H1 (cell line): ENCODE measurements at regions not wholly inside any gene's neighbourhood (a gene's known extent, or its start where the extent isn't known, plus 50 kb on each side); places are given as distances from the start of the nearest gene placed in this dataset.

Source experiments
- CTCF ChIA-PET: fragments of 300-600 bp; sonication (Branson Sonifier 250); formaldehyde crosslinking; loops from one replicate; lab custom pipeline; 2021; ENCODE audit not compliant: partially characterized antibody; lab: Charles Lee
- POLR2A ChIA-PET: fragments of 300-600 bp; sonication (Branson Sonifier 250); formaldehyde crosslinking; loops from one replicate; lab custom pipeline; 2021; ENCODE audit warnings: inconsistent platforms; ENCODE audit not compliant: partially characterized antibody; lab: Charles Lee
- DNase-seq, 2 experiments: peaks; one replicate each; pipeline versions ENCODE4 v3.0.0 to v3.0.0-alpha.2; 2010 to 2022; ENCODE audit warnings: low spot score in 2 of 2, low read depth in 1 of 2, mixed read lengths in 1 of 2
- FAIRE-seq: peaks from 2 replicates; lab custom pipeline; 2011; peaks lifted over from hg19 to GRCh38; lab: Jason Lieb, UNC
- H2AFZ ChIP-seq: 2 replicates; pipeline ENCODE4 v1.8.1; 2012; ENCODE audit warnings: low read length, inconsistent platforms
- H2AK5ac ChIP-seq: 2 replicates; pipeline ENCODE4 v1.6.1; 2013; ENCODE audit warnings: low read depth, low read length
- H2BK120ac ChIP-seq: replicated peaks from 2 replicates; pipeline ENCODE3; 2013; ENCODE audit warnings: low read depth, low read length, inconsistent platforms
- H2BK12ac ChIP-seq: 2 replicates; pipeline ENCODE4 v1.6.1; 2013; ENCODE audit warnings: low read depth, low read length
- H2BK15ac ChIP-seq: 2 replicates; pipeline ENCODE4 v1.6.1; 2013; ENCODE audit warnings: low read length
- H2BK20ac ChIP-seq: 2 replicates; pipeline ENCODE4 v1.6.1; 2013; ENCODE audit warnings: low read length
- H2BK5ac ChIP-seq: 2 replicates; pipeline ENCODE4 v1.6.1; 2013; ENCODE audit warnings: low read depth, low read length
- H3K14ac ChIP-seq: 2 replicates; pipeline ENCODE4 v1.6.1; 2013; ENCODE audit warnings: inconsistent platforms; ENCODE audit not compliant: insufficient read length
- H3K18ac ChIP-seq: 2 replicates; pipeline ENCODE4 v1.6.1; 2013; ENCODE audit warnings: low read length; ENCODE audit errors: extremely low read depth
- H3K23ac ChIP-seq: 2 replicates; pipeline ENCODE4 v1.6.1; 2013; ENCODE audit warnings: inconsistent platforms; ENCODE audit not compliant: insufficient read length
- H3K23me2 ChIP-seq: 2 replicates; pipeline ENCODE4 v1.6.1; 2013; ENCODE audit warnings: low read depth, low read length
- H3K27ac ChIP-seq: 2 replicates; pipeline ENCODE4 v1.6.1; 2011; ENCODE audit warnings: low read depth, low read length, inconsistent platforms
- H3K27me3 ChIP-seq, 4 experiments: replicated peaks in 1 of 4; 1 replicate in 1 of 4; 2 replicates in 3 of 4; pipeline versions ENCODE4 v1.6.1 to v1.8.1; 2011 to 2013; ENCODE audit warnings: low read length in 3 of 4, mild to moderate bottlenecking in 3 of 4, inconsistent platforms in 2 of 4, mixed read lengths in 2 of 4, moderate library complexity in 1 of 4; ENCODE audit not compliant: control insufficient read depth in 3 of 4, insufficient read depth in 3 of 4; ENCODE audit errors: extremely low read depth in 1 of 4
- H3K36me3 ChIP-seq, 4 experiments: 2 replicates each; pipeline versions ENCODE4 v1.6.1 to v1.8.1; 2011 to 2013; ENCODE audit warnings: mild to moderate bottlenecking in 4 of 4, low read length in 3 of 4, moderate library complexity in 2 of 4, control low read depth in 1 of 4, inconsistent platforms in 1 of 4; ENCODE audit not compliant: insufficient read depth in 4 of 4, control insufficient read depth in 2 of 4
- H3K4ac ChIP-seq: replicated peaks from 2 replicates; pipeline ENCODE3; 2013; ENCODE audit warnings: low read length, low read depth, mixed read lengths, inconsistent platforms; ENCODE audit not compliant: insufficient read length
- H3K4me1 ChIP-seq, 4 experiments: replicated peaks in 1 of 4; 1 replicate in 1 of 4; 2 replicates in 3 of 4; pipeline versions ENCODE4 v1.6.1 to v1.8.1; 2011 to 2013; ENCODE audit warnings: low read length in 3 of 4, inconsistent platforms in 2 of 4, mixed read lengths in 1 of 4; ENCODE audit not compliant: insufficient read depth in 4 of 4, control insufficient read depth in 3 of 4
- H3K4me2 ChIP-seq, 2 experiments: 2 replicates each; pipeline versions ENCODE4 v1.6.1 to v1.8.1; 2011 to 2013; ENCODE audit warnings: low read depth in 2 of 2, low read length in 2 of 2, control low read depth in 1 of 2, inconsistent platforms in 1 of 2, mild to moderate bottlenecking in 1 of 2; ENCODE audit not compliant: insufficient read depth in 1 of 2
- H3K4me3 ChIP-seq, 4 experiments: fragments of 200-600, 300-600 bp in 1 of 4; sonication (generic), shearing (Covaris generic), sonication (Bioruptor Twin) in 1 of 4; 2 replicates each; pipeline versions ENCODE4 v1.5.1 to v1.8.1; 2011 to 2016; ENCODE audit warnings: low read length in 4 of 4, low read depth in 3 of 4, control low read depth in 2 of 4, inconsistent platforms in 2 of 4, mild to moderate bottlenecking in 2 of 4, mixed read lengths in 1 of 4, moderate library complexity in 1 of 4; ENCODE audit not compliant: insufficient read depth in 2 of 4; ENCODE audit errors: extremely low read depth in 1 of 4
- H3K56ac ChIP-seq: replicated peaks from 2 replicates; pipeline ENCODE3; 2013; ENCODE audit warnings: low read depth, mild to moderate bottlenecking, mixed read lengths, low read length, inconsistent platforms; ENCODE audit not compliant: insufficient read length
- H3K79me1 ChIP-seq: 2 replicates; pipeline ENCODE4 v1.6.1; 2013; ENCODE audit warnings: low read depth, low read length, control low read depth
- H3K79me2 ChIP-seq, 2 experiments: 2 replicates each; pipeline versions ENCODE4 v1.6.1 to v1.8.1; 2012 to 2013; ENCODE audit warnings: low read length in 2 of 2, mild to moderate bottlenecking in 2 of 2, inconsistent platforms in 1 of 2; ENCODE audit not compliant: insufficient read depth in 2 of 2, control insufficient read depth in 1 of 2
- H3K9ac ChIP-seq, 4 experiments: replicated peaks in 1 of 4; 1 replicate in 1 of 4; 2 replicates in 3 of 4; pipeline versions ENCODE4 v1.6.1 to v1.8.1; 2011 to 2013; ENCODE audit warnings: low read depth in 3 of 4, low read length in 3 of 4, control low read depth in 2 of 4, mild to moderate bottlenecking in 2 of 4, moderate library complexity in 2 of 4, inconsistent platforms in 1 of 4; ENCODE audit errors: extremely low read depth in 1 of 4
- H3K9me3 ChIP-seq, 2 experiments: 2 replicates each; pipeline versions ENCODE4 v1.6.1 to v1.8.1; 2012 to 2013; ENCODE audit warnings: mild to moderate bottlenecking in 2 of 2, moderate library complexity in 2 of 2, control low read depth in 1 of 2, inconsistent platforms in 1 of 2, low read depth in 1 of 2, low read length in 1 of 2, mixed read lengths in 1 of 2; ENCODE audit not compliant: insufficient read depth in 2 of 2
- H4K20me1 ChIP-seq, 2 experiments: replicated peaks in 1 of 2; 2 replicates each; pipeline versions ENCODE3 to v1.8.1; 2011 to 2013; ENCODE audit warnings: inconsistent platforms in 2 of 2, low read length in 2 of 2, mild to moderate bottlenecking in 1 of 2; ENCODE audit not compliant: insufficient read depth in 2 of 2, control insufficient read depth in 1 of 2
- H4K5ac ChIP-seq: 2 replicates; pipeline ENCODE4 v1.6.1; 2013; ENCODE audit warnings: low read length, low read depth, mixed read lengths, inconsistent platforms; ENCODE audit not compliant: insufficient read length
- H4K8ac ChIP-seq: 2 replicates; pipeline ENCODE4 v1.8.0; 2013; ENCODE audit warnings: mild to moderate bottlenecking, moderate library complexity, low read length, inconsistent platforms; ENCODE audit not compliant: insufficient read depth; ENCODE audit errors: extremely low read depth
- H4K91ac ChIP-seq: replicated peaks from 2 replicates; pipeline ENCODE3; 2013; ENCODE audit warnings: low read length, mixed read lengths, inconsistent platforms; ENCODE audit not compliant: insufficient read length
- ATF2 ChIP-seq: IDR thresholded peaks from 2 replicates; pipeline ENCODE4 v1.6.1; 2012; ENCODE audit warnings: low read length, inconsistent platforms
- BRCA1 ChIP-seq: IDR thresholded peaks from 2 replicates; pipeline ENCODE4 v1.6.1; 2012; ENCODE audit warnings: low read depth, low read length, improper control_type of control experiment
- CEBPB ChIP-seq: IDR thresholded peaks from 2 replicates; pipeline ENCODE4 v1.6.1; 2012; ENCODE audit warnings: low read depth, low read length
- EGR1 ChIP-seq: IDR thresholded peaks from 2 replicates; pipeline ENCODE4 v1.6.1; 2011; ENCODE audit warnings: low read depth, low read length, borderline replicate concordance
- EZH2 ChIP-seq: fragments of 200-600 bp; sonication (generic); IDR thresholded peaks from 2 replicates; pipeline ENCODE4 v1.7.1; 2012; ENCODE audit warnings: low read depth, mild to moderate bottlenecking, moderate library complexity, low read length, inconsistent platforms; ENCODE audit not compliant: severe bottlenecking
- HDAC2 ChIP-seq, 2 experiments: fragments of 300-600 bp in 1 of 2; sonication (generic) in 1 of 2; IDR thresholded peaks; 2 replicates each; pipeline ENCODE4 v1.6.1; 2011 to 2012; ENCODE audit warnings: low read depth in 2 of 2, low read length in 2 of 2, mild to moderate bottlenecking in 2 of 2, moderate library complexity in 2 of 2, borderline replicate concordance in 1 of 2, inconsistent platforms in 1 of 2
- HDAC6 ChIP-seq: IDR thresholded peaks from one replicate; pipeline ENCODE4 v1.7.1; 2012; ENCODE audit warnings: low read depth, mild to moderate bottlenecking, inconsistent platforms, low read length, moderate library complexity
- JUND ChIP-seq: IDR thresholded peaks from 2 replicates; pipeline ENCODE4 v1.6.1; 2011; ENCODE audit warnings: mild to moderate bottlenecking, improper control_type of control experiment, low read length
- KDM5A ChIP-seq: fragments of 200-600 bp; IDR thresholded peaks from 2 replicates; pipeline ENCODE4 v1.7.1; 2012; ENCODE audit warnings: mild to moderate bottlenecking, low read length, inconsistent platforms, mixed read lengths
- POLR2AphosphoS5 ChIP-seq: IDR thresholded peaks from 2 replicates; pipeline ENCODE4 v1.6.1; 2011; ENCODE audit warnings: low read depth, low read length
- RFX5 ChIP-seq: IDR thresholded peaks from 2 replicates; pipeline ENCODE4 v1.6.1; 2011; ENCODE audit warnings: low read depth, low read length, improper control_type of control experiment, borderline replicate concordance
- SP1 ChIP-seq: IDR thresholded peaks from 2 replicates; pipeline ENCODE4 v1.6.1; 2011; ENCODE audit warnings: low read depth, low read length
- TEAD4 ChIP-seq: IDR thresholded peaks from 2 replicates; pipeline ENCODE4 v1.6.1; 2012; ENCODE audit warnings: low read depth, low read length, inconsistent platforms, mixed read lengths
- YY1 ChIP-seq: IDR thresholded peaks from 2 replicates; pipeline ENCODE4 v1.6.1; 2011; ENCODE audit warnings: low read depth, mild to moderate bottlenecking, low read length
- WGBS, 2 experiments: shearing (Covaris generic) in 1 of 2; methylation state at CpG; one replicate each; pipeline versions ENCODE4 v1.1.6 to v1.1.7; 2013 to 2015; ENCODE audit warnings: low lambda C conversion rate in 2 of 2, mixed read lengths in 2 of 2, inconsistent platforms in 1 of 2, low coverage in 1 of 2, missing lambda C conversion rate in 1 of 2; ENCODE audit not compliant: insufficient replicate concordance in 2 of 2, insufficient coverage in 1 of 2, insufficient read length in 1 of 2; ENCODE audit errors: extremely low coverage in 1 of 2, missing lambda C conversion rate in 1 of 2; 5-methylcytosine and 5-hydroxymethylcytosine counted together

- no peak for DNase-seq
- Histone ChIP-seq H2BK15ac (no peak overlapping the region), H3K4ac (no peak overlapping the region), H3K56ac (no peak overlapping the region), H2BK12ac (no peak overlapping the region), H3K9me3 (no peaks in the 10 kb centered on the region), H3K4me2 (no peak overlapping the region), H4K20me1 (no peaks in the 10 kb centered on the region), H2AFZ (no peak overlapping the region), H3K23me2 (no peaks in the 10 kb centered on the region), H4K8ac (no peak overlapping the region), H3K9ac (no peak overlapping the region), H3K27me3 (no peaks in the 10 kb centered on the region), H3K4me1 (no peaks in the 10 kb centered on the region; a peak in 2 of 7 replicates), H2BK120ac (no peak overlapping the region), H2BK20ac (no peak overlapping the region), H4K5ac (no peak overlapping the region), H3K36me3 (no peaks in the 10 kb centered on the region), H3K79me2 (no peaks in the 10 kb centered on the region), H3K27ac (no peak overlapping the region), H3K79me1 (no peaks in the 10 kb centered on the region), H3K4me3 (no peak overlapping the region), H3K18ac (no peak overlapping the region), H3K23ac (no peak overlapping the region), H2BK5ac (no peak overlapping the region), H4K91ac (no peak overlapping the region), H2AK5ac (no peak overlapping the region), H3K14ac (no peak overlapping the region)
- 93% methylated on average over 2 of the region's 2 CpGs; no CpG with 5 or more reads in 1 of the 2 experiments for WGBS, 2 experiments
- POLR2A ChIA-PET, result no interaction called here
- CTCF ChIA-PET, result interaction anchor here (1.4 to 1.6 kb wide), 2 partner anchors 9 to 16 kb away, joined by 3 to 5 read pairs; no protein-coding TSS in a partner anchor
- no peak for FAIRE-seq
- TF ChIP-seq EGR1 (no peak), HDAC6 (no peak), JUND (no peak), CEBPB (no peak), YY1 (no peak), BRCA1 (no peak), KDM5A (no peak), RFX5 (no peak), HDAC2 (IDR thresholded peaks at IDR 0.05; ENCODE audit: borderline replicate concordance in 1 of 2, low read depth in 2 of 2, low read length in 2 of 2) (no peak), ATF2 (no peak), EZH2 (no peak), TEAD4 (no peak), SP1 (no peak), POLR2AphosphoS5 (no peak)
These were observed 383.5 kb downstream of the RASEF start for GRCh38 chr9:82679472-82679871.
